ENCODE measurements at regions not wholly inside any gene's neighbourhood (a gene's known extent, or its start where the extent isn't known, plus 50 kb on each side); places are given as distances from the start of the nearest gene placed in this dataset.

DNA sequence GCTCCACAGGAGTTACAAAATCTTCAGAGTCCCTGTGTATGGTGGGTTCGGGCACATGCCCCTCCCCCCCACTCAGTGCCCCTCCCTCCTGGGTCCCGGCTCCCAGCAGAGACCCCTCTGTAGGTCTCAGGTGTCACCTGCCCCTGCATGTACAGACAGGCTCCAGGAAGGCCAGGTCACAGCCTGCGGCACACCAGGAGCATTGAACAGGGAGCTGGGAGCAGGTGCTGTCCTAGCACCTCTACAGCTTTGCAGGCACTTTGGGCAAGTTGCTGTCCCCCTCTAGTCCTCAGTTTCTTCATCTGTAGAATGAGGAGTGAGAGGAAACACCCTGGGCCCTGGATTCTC lies 80.1 kb upstream of the RTL6 start (continued):
- no peak for TF ChIP-seq ZNF121 (CRISPR knock-in tag; IDR thresholded peaks at IDR 0.05)
- no peak for TF ChIP-seq CBFB (CRISPR knock-in tag; IDR thresholded peaks at IDR 0.05; ENCODE audit: low read depth)
- TF ChIP-seq, protein P1, sequence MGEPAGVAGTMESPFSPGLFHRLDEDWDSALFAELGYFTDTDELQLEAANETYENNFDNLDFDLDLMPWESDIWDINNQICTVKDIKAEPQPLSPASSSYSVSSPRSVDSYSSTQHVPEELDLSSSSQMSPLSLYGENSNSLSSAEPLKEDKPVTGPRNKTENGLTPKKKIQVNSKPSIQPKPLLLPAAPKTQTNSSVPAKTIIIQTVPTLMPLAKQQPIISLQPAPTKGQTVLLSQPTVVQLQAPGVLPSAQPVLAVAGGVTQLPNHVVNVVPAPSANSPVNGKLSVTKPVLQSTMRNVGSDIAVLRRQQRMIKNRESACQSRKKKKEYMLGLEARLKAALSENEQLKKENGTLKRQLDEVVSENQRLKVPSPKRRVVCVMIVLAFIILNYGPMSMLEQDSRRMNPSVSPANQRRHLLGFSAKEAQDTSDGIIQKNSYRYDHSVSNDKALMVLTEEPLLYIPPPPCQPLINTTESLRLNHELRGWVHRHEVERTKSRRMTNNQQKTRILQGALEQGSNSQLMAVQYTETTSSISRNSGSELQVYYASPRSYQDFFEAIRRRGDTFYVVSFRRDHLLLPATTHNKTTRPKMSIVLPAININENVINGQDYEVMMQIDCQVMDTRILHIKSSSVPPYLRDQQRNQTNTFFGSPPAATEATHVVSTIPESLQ (CRISPR knock-in tag; IDR thresholded peaks at IDR 0.05), result no peak
- TF ChIP-seq, protein P2, sequence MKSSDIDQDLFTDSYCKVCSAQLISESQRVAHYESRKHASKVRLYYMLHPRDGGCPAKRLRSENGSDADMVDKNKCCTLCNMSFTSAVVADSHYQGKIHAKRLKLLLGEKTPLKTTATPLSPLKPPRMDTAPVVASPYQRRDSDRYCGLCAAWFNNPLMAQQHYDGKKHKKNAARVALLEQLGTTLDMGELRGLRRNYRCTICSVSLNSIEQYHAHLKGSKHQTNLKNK (CRISPR knock-in tag; IDR thresholded peaks at IDR 0.05), result no peak
- TF ChIP-seq ETV6 (CRISPR knock-in tag; IDR thresholded peaks at IDR 0.05), result no peak
- TF ChIP-seq, protein P3, sequence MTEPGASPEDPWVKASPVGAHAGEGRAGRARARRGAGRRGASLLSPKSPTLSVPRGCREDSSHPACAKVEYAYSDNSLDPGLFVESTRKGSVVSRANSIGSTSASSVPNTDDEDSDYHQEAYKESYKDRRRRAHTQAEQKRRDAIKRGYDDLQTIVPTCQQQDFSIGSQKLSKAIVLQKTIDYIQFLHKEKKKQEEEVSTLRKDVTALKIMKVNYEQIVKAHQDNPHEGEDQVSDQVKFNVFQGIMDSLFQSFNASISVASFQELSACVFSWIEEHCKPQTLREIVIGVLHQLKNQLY (CRISPR knock-in tag; IDR thresholded peaks at IDR 0.05), result no peak
- TF ChIP-seq, protein P4, sequence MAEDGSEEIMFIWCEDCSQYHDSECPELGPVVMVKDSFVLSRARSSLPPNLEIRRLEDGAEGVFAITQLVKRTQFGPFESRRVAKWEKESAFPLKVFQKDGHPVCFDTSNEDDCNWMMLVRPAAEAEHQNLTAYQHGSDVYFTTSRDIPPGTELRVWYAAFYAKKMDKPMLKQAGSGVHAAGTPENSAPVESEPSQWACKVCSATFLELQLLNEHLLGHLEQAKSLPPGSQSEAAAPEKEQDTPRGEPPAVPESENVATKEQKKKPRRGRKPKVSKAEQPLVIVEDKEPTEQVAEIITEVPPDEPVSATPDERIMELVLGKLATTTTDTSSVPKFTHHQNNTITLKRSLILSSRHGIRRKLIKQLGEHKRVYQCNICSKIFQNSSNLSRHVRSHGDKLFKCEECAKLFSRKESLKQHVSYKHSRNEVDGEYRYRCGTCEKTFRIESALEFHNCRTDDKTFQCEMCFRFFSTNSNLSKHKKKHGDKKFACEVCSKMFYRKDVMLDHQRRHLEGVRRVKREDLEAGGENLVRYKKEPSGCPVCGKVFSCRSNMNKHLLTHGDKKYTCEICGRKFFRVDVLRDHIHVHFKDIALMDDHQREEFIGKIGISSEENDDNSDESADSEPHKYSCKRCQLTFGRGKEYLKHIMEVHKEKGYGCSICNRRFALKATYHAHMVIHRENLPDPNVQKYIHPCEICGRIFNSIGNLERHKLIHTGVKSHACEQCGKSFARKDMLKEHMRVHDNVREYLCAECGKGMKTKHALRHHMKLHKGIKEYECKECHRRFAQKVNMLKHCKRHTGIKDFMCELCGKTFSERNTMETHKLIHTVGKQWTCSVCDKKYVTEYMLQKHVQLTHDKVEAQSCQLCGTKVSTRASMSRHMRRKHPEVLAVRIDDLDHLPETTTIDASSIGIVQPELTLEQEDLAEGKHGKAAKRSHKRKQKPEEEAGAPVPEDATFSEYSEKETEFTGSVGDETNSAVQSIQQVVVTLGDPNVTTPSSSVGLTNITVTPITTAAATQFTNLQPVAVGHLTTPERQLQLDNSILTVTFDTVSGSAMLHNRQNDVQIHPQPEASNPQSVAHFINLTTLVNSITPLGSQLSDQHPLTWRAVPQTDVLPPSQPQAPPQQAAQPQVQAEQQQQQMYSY (CRISPR knock-in tag; IDR thresholded peaks at IDR 0.05), result no peak
- no peak for TF ChIP-seq NR2C2 (CRISPR knock-in tag; IDR thresholded peaks at IDR 0.05)

DNA sequence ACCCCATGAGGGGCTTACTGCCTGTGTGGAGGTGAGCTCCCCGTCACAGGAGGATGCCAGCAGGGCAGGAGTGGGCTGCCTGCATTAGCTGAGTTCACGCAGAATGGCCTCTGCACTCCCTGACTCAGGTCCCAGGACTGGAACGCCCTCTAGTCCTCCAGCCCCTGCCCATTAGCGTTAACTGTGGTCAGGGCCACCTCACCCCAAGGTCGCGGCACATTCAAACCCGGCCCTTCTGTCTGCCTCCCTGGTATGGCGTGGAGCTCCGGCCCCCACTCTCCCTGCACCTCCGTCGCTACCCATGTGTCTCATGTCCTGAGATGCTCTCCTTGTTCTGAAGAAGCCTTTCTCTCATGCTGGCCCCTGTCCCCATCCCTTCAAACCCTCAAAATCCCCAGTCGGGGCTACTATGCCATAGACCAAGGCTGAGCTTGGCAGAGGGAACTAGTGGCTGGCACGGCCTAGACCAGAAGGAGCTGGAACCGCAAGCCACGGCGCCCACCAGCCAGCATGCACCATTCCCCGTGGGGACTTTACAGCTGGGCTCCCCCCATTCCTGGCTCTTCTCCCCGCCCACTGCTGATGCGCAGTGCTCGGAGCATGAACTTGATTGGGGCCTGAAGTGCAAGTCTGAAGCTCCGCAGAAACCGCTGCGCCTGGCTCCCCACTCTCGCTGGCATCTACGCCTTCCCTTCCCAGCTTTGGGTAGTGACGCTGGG lies 79.5 kb upstream of the RTL6 start:
- Mint-ChIP-seq H3K27me3 (ENCODE audit: low read depth) (no peaks in the 10 kb centered on the region; the same call in 1 of the 2 replicates), H3K36me3 (no peaks in the 10 kb centered on the region), H3K9me3 (no peaks in the 10 kb centered on the region), H3K4me1 (no peaks in the 10 kb centered on the region), H3K4me3 (no peak overlapping the region), H3K27ac (no peak overlapping the region)
- ATAC-seq (no peak; the same call in 1 of the 2 replicates), DNase-seq (ENCODE audit: low spot score) (no peak)
- ChIA-PET POLR2A (no interaction called here), CTCF (interaction anchor here (0.9 to 3.0 kb wide), 9 partner anchors 10 to 584 kb away, joined by 3 to 15 read pairs (median 4); no protein-coding TSS in a partner anchor)
- TF ChIP-seq RORB (CRISPR knock-in tag; IDR thresholded peaks at IDR 0.05) (no peak), JAZF1 (CRISPR knock-in tag; IDR thresholded peaks at IDR 0.05) (no peak), ESRRA (CRISPR knock-in tag; IDR thresholded peaks at IDR 0.05; ENCODE audit: borderline replicate concordance) (no peak), GTF2I (CRISPR knock-in tag; conservative IDR thresholded peaks at IDR 0.05) (no peak), CREM (CRISPR knock-in tag; IDR thresholded peaks at IDR 0.05) (no peak), JUN (CRISPR knock-in tag; IDR thresholded peaks at IDR 0.05) (no peak), SP1 (CRISPR knock-in tag; conservative IDR thresholded peaks at IDR 0.05) (no peak), ELF4 (CRISPR knock-in tag; IDR thresholded peaks at IDR 0.05; ENCODE audit: low read depth) (no peak), ZNF416 (CRISPR knock-in tag; IDR thresholded peaks at IDR 0.05) (no peak), NFE2L1 (CRISPR knock-in tag; IDR thresholded peaks at IDR 0.05) (no peak), FOXJ3 (CRISPR knock-in tag; IDR thresholded peaks at IDR 0.05; ENCODE audit: borderline replicate concordance) (no peak)
- TF ChIP-seq, protein P5, sequence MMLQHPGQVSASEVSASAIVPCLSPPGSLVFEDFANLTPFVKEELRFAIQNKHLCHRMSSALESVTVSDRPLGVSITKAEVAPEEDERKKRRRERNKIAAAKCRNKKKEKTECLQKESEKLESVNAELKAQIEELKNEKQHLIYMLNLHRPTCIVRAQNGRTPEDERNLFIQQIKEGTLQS (CRISPR knock-in tag; conservative IDR thresholded peaks at IDR 0.05), result no peak
- TF ChIP-seq, protein P6, sequence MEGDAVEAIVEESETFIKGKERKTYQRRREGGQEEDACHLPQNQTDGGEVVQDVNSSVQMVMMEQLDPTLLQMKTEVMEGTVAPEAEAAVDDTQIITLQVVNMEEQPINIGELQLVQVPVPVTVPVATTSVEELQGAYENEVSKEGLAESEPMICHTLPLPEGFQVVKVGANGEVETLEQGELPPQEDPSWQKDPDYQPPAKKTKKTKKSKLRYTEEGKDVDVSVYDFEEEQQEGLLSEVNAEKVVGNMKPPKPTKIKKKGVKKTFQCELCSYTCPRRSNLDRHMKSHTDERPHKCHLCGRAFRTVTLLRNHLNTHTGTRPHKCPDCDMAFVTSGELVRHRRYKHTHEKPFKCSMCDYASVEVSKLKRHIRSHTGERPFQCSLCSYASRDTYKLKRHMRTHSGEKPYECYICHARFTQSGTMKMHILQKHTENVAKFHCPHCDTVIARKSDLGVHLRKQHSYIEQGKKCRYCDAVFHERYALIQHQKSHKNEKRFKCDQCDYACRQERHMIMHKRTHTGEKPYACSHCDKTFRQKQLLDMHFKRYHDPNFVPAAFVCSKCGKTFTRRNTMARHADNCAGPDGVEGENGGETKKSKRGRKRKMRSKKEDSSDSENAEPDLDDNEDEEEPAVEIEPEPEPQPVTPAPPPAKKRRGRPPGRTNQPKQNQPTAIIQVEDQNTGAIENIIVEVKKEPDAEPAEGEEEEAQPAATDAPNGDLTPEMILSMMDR (IDR thresholded peaks at IDR 0.05), result no peak
- TF ChIP-seq, protein P7, sequence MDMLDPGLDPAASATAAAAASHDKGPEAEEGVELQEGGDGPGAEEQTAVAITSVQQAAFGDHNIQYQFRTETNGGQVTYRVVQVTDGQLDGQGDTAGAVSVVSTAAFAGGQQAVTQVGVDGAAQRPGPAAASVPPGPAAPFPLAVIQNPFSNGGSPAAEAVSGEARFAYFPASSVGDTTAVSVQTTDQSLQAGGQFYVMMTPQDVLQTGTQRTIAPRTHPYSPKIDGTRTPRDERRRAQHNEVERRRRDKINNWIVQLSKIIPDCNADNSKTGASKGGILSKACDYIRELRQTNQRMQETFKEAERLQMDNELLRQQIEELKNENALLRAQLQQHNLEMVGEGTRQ (CRISPR knock-in tag; IDR thresholded peaks at IDR 0.05), result no peak
- TF ChIP-seq, protein P8, sequence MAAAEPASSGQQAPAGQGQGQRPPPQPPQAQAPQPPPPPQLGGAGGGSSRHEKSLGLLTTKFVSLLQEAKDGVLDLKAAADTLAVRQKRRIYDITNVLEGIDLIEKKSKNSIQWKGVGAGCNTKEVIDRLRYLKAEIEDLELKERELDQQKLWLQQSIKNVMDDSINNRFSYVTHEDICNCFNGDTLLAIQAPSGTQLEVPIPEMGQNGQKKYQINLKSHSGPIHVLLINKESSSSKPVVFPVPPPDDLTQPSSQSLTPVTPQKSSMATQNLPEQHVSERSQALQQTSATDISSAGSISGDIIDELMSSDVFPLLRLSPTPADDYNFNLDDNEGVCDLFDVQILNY (CRISPR knock-in tag; IDR thresholded peaks at IDR 0.05), result no peak
- TF ChIP-seq, protein P9, sequence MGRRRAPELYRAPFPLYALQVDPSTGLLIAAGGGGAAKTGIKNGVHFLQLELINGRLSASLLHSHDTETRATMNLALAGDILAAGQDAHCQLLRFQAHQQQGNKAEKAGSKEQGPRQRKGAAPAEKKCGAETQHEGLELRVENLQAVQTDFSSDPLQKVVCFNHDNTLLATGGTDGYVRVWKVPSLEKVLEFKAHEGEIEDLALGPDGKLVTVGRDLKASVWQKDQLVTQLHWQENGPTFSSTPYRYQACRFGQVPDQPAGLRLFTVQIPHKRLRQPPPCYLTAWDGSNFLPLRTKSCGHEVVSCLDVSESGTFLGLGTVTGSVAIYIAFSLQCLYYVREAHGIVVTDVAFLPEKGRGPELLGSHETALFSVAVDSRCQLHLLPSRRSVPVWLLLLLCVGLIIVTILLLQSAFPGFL (CRISPR knock-in tag; IDR thresholded peaks at IDR 0.05; ENCODE audit: borderline replicate concordance), result no peak

Data from WTC11 (cell line).